ENCODE measurements at regions not wholly inside any gene's neighbourhood (a gene's known extent, or its start where the extent isn't known, plus 50 kb on each side); places are given as distances from the start of the nearest gene placed in this dataset.
A peak's percentile ranks its signal among the peaks of the same experiment; 100 is the strongest.
"Not testable (repeated sequence)": the region's sequence is repeated elsewhere in the genome, so short reads cannot be mapped to it uniquely, and the experiment has no call there.

- DNase-seq, result no peak
These were observed 474.8 kb upstream of the RAB6C start for GRCh38 chr2:129504646-129505045.

- DNase-seq, result peak in 1 of 4 experiments; percentile 2
These were observed 460.5 kb upstream of the RAB6C start for GRCh38 chr2:129518937-129519336.

DNA sequence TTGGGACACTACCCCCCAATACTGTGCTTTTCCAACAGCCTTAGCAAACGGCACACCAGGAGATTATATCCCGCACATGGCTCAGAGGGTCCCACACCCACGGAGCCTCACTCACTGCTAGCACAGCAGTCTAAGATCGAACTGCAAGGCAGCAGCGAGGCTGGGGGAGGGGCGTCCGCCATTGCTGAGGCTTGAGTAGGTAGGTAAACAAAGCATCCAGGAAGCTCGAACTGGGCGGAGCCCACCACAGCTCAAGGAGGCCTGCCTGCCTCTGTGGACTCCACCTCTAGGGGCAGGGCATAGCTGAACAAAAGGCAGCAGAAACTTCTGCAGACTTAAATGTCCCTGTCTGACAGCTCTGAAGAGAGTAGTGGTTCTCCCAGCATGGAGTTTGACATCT, 447.3 kb upstream of the RAB6C start:
- not testable (repeated sequence) for DNase-seq

DNA sequence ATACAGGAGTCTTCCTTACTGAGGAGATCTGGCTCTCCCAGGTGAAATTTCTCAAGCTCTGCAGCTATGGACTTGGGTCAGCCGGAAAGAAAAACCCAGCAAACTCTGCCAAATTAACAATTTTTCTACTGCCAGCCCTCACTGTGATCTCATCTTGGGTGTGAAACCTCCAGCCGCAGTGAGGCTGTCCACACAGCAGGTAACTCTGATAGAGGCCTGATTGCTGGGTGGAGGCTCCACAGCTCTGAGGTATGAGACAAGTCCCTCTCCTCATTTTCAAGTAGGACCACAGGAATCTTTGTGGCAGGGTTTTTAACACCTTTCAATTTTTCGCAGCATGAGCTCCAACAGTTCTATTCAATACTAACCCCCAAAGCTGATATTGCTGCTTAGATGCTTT, 430.6 kb upstream of the RAB6C start:
- no peak for DNase-seq

GRCh38 chr2:129550536-129550935, 428.9 kb upstream of the RAB6C start:
- no peak for DNase-seq

- DNase-seq, result no peak
These were observed 425.1 kb upstream of the RAB6C start for GRCh38 chr2:129554373-129554772.

GRCh38 chr2:129559101-129559500, 420.4 kb upstream of the RAB6C start:
- DNase-seq, result no peak

- DNase-seq, result no peak
These were observed 413.8 kb upstream of the RAB6C start for GRCh38 chr2:129565551-129566109.

- not testable (repeated sequence) for DNase-seq
These were observed 408.7 kb upstream of the RAB6C start for GRCh38 chr2:129570812-129571211.

DNA sequence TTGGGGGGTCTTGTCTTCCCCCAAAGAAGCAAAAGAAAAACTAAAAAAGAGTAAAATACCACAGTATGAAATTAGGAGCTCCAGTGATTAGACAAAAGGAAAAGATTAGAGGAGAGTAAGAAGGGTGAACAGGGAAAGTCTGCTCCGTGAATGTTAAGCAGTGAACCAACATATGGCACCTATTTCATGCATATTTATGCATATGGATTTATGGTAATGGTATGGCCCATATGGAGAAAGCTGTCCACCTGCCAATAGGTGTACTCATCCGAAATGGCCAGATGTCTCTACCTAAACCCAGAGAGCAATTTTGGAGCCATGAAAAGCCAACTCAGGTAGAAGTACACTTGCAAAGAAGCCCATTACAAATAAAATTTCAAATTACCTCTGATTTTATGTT, 404.0 kb upstream of the RAB6C start:
- no peak for DNase-seq

- peak in 2 of 4 experiments; percentile 3 to 7 for DNase-seq
These were observed 403.6 kb upstream of the RAB6C start for GRCh38 chr2:129575880-129576279.

GRCh38 chr2:129580001-129580400, 399.5 kb upstream of the RAB6C start:
- no peak for DNase-seq

DNA sequence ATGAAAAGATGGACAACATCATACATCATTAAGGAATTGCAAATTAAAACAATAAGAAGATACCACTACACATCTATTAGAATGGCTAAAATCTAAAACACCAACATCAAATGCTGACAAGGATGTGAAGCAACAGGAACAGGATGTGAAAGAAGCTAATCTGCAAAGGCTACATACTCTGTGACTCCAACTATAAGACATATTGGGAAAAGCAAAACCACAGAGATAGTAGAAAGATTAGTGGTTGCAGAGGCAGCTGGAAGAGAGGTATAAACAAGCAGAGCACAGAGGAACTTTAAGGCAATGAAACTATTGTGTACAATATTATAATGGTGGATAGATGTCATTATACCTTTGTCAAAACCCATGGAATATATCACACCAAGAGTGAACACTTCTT, 393.7 kb upstream of the RAB6C start:
- no peak for DNase-seq

DNA sequence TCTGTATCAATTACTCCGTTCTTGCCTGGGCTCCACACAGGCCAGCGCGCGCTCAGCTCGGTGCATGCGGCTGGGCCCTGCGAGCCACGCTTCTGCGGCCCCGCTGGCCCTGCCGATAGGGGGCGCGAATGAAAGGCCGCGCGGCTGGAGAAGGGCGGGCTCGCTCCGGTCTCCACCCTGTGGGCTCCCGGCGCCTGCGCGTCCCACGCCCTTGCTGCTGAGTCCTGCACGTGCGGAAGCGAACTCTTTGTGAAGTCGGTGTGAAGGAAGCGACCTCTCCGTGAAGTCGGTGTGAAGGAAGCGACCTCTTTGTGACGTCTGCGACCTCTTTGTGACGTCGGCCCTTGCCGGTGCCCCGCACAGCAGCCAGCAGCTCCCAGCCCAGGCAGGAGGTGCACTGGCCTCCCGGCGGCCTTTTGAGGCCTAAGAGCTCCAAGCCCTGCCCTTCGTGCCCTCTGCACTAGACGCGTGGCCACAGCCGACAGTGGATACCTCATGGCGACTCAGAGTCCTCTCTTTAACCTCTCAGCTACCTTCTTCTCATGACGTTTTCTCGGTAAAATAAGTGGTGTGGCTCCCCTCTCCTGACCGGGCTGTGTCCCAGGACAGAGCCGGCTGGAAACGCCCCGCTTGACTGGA, 391.9 kb upstream of the RAB6C start:
- no peak for DNase-seq

DNA sequence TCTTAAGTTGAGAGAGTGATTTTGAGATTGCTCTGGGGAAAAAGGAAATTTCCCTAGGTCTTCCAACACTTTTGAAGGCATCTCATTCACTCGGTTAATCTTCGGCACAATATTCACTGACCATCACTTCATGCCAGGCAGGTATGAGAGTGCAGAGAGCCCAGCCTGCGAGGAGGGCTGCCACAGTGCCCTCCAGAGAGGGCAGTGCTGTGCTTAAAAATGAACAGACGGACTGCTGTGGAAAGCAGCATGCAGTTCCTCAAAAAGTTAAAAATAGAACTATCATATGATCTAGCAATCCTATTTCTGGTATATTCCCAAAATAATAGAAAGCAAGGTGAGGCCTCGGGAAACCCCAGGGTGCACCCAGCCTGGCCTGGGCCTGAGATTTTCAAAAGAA, 374.9 kb upstream of the RAB6C start:
- DNase-seq, result no peak

DNA sequence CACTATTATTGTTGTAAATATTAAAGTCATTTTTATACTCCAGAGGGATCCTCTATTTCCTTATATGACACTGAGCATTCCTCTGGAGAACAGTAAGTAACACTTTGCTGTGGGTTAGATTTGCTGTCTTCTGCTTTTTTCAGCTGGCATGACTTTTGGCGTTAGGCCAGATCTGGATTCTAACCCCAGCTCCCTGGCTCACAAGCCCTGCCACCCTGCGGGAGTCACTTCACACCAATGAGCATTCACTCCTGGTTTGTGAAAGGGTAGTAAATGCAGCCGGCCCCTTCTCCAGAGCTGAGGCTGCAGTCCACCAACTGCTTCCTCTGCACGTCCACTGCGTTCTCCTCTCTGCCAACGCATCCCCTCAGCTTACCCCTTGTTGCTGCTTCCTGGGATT, 373.8 kb upstream of the RAB6C start:
- DNase-seq, result no peak

DNA sequence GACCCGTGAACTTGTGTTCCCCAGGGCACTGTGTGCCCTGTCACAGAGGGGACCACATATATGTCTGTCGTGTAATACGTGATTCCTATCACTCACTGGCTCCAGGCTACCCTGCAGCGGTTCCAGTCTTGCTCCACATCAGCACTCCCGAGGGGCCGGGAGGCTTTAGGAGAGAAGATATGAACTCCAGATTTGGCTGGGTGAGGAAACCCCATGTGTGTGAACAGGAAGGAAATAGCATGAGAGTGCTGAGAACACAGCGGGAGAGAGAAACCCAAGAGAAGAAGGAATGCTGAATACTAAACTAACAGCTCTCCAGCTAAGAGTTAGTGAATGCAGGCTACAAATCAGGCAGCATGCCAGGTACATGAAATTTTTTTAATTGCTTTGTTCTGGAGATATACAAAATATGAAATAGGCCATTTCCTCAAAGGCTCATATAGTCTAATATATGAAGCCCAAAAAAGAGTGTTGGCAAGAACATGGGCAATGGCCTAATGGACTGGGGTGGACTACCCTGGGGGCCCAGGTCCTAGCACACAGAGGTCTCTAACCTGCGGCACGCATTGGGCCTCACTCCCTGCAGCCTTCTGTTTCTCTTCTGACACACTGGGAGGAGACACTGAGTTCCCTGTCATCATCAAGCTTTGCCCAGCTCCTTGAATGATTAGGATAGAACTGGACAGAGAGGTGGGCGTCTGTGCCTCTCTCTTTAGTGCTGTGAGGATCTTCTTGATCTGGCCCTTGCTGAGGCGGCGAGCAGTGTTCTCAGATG, 372.8 kb upstream of the RAB6C start:
- DNase-seq, result no peak

DNA sequence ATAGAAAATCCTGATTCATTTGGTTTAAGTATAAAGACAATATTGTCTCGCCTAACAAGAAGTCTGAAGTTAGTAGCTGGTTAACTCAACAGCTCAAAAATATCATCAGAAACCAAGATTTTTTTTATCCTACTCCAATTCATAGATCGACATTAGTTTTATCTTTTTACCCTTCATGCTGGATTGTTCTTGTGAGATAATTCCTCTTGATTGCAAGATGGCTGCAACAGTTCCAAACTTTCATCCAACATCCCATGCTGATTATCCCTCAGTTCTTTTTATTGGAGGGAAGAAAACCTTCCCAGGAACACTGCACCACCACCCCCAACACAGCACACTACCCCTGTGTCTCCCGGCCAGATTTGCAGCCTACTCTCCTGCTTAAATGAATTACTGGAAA, 370.2 kb upstream of the RAB6C start:
- DNase-seq, result no peak

DNA sequence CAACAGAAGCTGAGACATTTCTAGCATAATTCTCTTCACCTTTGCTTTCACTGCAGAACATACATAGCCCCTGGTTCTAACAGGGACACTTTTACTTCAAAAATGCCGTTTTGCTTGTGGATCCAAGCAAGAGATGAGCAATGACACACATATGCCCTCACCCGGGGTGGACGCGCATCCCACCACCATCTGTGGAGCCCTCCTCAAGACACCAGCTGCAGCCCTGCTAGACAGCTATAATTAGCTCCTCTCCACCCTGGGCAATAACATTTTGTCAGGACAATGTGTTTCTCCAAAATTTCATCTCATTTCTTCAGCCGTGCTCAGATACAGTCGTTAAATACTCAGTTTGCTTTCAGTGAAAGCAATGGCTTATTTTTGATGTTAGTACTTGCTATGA, 368.7 kb upstream of the RAB6C start:
- no peak for DNase-seq

DNA sequence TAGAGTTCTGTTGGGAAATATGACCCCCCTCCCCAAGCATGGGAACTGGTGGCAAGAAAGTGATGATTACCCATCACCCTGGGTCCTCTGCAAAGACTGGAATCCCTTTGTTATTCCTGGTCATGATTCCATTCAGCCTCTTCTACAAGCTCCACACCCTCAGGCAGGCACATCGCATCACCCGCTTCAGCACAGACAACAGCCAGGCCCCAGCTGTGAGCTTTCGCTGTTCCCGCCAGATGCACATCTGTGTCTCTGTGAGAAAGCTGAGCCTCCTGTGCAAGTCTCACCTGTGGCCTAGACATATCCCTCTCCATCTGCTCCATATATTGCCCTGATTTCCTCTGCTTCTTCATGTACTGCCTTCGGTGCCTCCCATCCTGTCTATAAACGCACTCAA, 368.0 kb upstream of the RAB6C start:
- DNase-seq, result no peak

- DNase-seq, result no peak
These were observed 360.0 kb upstream of the RAB6C start for GRCh38 chr2:129619471-129619870.

GRCh38 chr2:129620411-129620810, 359.1 kb upstream of the RAB6C start:
- no peak for DNase-seq

DNA sequence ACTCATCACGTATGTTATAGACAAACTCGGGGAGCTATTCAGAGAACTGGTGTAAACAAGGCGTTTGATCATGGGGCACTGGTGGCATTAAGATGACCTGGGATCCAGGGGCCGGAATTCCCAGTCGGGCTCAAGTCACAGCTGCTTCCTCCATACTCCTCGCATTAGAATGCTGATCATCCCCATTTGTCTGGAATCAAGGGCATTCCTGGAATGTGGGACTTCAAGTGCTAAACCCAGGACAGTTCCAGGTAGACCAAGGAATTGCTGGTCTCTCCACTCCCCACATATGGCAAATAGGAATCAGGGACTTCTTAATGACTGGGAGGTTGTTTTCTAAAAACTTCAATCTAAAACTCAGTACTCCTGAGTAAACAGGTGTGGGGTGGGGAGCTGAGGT, 355.7 kb upstream of the RAB6C start:
- no peak for DNase-seq

- no peak for DNase-seq
These were observed 352.0 kb upstream of the RAB6C start for GRCh38 chr2:129627437-129627836.
